Pulmonary artery endothelial cell (primary cell): ENCODE measurements at regions not wholly inside any gene's neighbourhood (a gene's known extent, or its start where the extent isn't known, plus 50 kb on each side); places are given as distances from the start of the nearest gene placed in this dataset.
"Not testable (repeated sequence)": the region's sequence is repeated elsewhere in the genome, so short reads cannot be mapped to it uniquely, and the experiment has no call there.

Experiments
- DNase-seq: peaks from one replicate; pipeline ENCODE4 v3.0.0-alpha.2; 2011; ENCODE audit warnings: low read depth, low spot score

DNA sequence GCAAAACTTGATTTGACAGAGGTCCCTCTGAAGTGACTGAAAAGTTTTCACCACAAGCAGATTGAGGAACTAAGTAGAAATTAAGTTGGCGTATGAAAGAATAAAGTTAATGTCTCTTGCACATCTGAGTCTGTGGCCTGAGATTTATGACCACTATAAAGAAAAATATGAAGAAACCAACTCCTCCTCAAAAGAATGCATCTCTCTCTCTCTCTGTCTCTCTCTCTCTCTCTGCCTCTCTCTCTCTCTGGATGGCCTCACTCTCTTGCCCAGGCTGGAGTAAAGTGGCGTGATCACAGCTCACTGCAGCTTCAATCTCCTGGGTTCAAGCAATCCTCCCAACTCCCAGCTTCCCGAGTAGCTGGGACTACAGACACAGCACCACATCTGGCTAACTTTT, 55.2 kb downstream of the RPL22L1 start:
- no peak for DNase-seq

- DNase-seq = no peak
Measured at GRCh38 chr3:170813266-170813665, 56.7 kb downstream of the RPL22L1 start.

DNA sequence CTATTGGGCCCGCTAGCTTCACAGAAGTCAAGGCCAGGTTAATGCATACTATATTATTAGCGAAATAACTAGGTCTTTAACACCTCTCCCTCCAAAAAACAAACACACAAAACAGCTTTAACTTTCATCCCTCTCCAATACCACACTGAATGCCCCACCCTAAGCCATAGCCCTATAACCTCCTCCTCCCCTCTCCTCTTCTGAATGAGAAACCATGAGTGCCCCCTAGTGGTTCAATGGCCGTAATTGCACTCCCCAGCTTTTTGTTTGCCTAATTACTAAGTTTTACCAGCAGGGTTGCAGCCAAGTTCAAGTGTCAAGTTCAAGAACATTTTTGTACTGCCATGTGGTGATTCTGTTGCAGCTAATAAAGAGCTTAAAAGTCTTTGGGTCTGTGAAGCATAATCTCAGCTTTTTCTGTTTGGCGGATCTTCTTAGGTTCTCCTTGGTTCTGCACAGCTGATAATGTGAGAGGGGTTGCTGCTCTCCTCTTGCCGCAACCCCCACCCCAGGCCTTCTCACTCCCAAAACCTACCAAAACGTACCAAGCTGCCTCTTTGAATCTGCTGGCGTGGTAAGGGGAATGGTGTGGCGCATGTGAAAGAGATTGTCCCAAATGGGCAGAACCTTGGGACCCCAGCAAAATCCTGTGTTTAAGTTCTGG, 57.9 kb downstream of the RPL22L1 start:
- peak; percentile 55 for DNase-seq

GRCh38 chr3:170811515-170811914, 58.5 kb downstream of the RPL22L1 start:
- no peak for DNase-seq

DNA sequence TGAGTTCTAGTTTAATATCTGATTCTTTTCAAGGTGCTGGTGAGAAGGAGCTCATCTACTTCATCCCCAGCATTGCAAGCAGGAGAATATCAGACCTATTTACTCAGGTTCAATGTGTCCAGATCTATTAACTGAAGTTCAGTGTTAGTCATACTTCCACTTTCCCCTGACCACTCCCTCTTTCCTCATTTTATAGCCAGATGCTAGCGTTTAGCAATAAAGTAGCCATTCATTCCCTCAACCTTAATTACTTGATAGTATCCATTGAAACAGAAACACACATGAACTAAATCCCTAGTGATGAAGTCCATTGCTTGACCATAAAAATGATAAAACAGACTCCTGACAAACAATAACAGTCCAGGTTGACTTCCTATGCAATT, 60.0 kb downstream of the RPL22L1 start:
- no peak for DNase-seq

GRCh38 chr3:170809007-170809974, 60.7 kb downstream of the RPL22L1 start:
- DNase-seq = peak; percentile 58

- DNase-seq = no peak
Measured at GRCh38 chr3:170808041-170808440, 62.0 kb downstream of the RPL22L1 start.

DNA sequence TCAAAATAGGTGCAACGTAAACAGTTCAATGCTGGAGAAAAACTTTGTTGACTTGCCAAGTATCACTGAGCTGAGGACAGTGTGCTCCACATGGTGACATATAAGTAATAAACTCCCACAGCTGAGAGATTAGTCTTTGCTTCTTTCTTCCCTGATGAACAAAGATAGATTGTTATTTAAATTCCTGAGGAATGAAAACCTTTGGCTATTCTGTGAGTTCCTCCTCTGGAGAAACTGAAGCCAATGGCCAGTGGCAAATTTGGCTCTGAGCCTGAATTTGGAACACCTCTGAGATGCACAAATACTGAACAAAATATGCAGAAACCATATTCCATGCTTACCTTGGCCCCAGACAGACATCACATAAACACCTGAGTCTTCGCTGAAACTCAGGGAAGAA, 63.3 kb downstream of the RPL22L1 start:
- no peak for DNase-seq

DNA sequence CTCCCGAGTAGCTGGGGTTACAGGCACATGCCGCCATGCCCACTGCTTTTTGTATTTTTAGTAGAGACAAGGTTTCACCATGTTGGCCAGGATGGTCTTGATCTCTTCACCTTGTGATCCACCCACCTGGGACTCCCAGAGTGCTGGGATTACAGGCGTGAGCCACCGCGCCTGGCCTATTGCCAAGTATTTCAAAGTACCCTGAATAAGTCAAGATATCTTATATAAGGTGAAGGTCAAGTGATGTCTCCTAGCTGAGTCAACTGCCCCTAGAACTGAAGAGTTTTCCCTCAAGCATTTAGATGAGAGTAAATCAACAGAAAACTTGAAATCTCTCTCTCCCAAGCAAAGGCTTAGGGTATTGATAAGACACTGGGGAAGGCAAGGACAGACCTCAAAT, 63.9 kb downstream of the RPL22L1 start:
- no peak for DNase-seq

DNA sequence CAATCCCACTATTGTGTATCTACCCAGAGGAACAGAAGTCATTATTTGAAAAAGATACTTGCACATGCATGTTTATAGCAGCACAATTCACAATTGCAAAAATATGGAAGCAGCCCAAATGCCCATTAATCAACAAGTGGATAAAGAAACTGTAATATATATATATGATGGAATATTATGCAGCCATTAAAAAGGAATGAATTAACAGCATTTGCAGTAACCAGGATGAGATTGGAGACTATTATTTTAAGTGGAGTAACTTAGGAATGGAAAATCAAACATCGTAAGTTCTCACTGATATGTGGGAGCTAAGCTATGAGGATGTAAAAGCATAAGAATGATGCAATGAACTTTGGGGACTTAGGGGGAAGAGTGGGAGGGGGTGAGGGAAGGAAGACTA, 64.7 kb downstream of the RPL22L1 start:
- DNase-seq = not testable (repeated sequence)

GRCh38 chr3:170804634-170805033, 65.4 kb downstream of the RPL22L1 start:
- DNase-seq = not testable (repeated sequence)

DNA sequence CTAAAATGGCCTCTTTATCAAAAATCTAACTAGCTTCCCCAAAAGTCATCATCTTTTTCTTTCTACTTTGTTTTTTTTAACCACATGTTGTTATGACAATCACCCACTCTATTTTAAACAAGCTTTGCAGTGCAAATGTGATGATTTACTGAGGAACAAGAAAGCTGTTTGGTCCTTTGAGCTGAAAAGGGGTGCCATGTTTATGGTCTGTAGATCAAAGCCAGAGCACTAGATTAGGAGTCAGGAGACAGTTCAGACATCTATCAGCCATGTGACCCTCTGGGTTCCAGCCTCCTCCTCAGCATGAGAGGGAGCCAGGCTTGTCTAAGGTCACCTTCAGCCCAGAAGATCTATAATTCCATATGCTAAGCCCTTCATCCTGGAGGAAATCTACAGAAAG, 65.9 kb downstream of the RPL22L1 start:
- DNase-seq = no peak

GRCh38 chr3:170802164-170803151, 67.5 kb downstream of the RPL22L1 start:
- peak; percentile 80 for DNase-seq

DNA sequence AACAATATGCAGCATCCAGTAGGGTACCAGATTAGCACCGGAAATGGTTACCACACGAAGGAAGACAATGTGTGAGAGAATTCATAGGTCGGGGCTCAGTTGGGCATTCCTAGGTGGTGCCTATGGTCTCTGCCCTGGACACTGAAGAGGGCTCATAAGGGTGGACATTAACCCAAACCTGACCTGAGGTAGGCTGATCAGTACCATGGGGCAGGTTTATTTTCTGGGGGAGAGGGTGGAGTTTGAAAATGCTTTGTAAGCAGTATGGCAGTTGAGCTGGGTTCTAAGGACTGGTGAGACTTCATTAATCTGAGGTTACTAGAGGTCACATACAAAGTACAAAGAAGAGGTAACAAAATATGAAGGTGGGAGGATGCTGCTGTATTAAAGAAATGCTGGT, 68.4 kb downstream of the RPL22L1 start:
- no peak for DNase-seq

DNA sequence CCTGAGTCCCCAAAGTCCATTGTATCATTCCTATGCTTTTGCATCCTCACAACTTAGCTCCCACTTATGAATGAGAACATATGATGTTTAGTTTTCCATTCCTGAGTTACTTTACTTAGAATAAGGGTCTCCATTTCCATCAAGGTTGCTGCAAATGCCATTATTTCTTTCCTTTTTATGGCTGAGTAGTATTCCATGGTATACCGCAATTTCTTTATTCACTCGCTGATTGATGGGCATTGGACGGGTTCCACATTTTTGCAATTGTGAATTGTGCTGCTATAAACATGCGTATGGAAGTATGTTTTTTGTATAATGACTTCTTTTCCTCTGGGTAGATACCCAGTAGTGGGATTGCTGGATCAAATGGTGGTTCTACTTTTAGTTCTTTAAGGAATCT, 69.7 kb downstream of the RPL22L1 start:
- not testable (repeated sequence) for DNase-seq

- DNase-seq = no peak
Measured at GRCh38 chr3:170799009-170799408, 71.0 kb downstream of the RPL22L1 start.

- no peak for DNase-seq
Measured at GRCh38 chr3:170797685-170798084, 72.3 kb downstream of the RPL22L1 start.

- DNase-seq = no peak
Measured at GRCh38 chr3:170792471-170792870, 77.5 kb downstream of the RPL22L1 start.

GRCh38 chr3:170790647-170791046, 79.3 kb downstream of the RPL22L1 start:
- DNase-seq = no peak

DNA sequence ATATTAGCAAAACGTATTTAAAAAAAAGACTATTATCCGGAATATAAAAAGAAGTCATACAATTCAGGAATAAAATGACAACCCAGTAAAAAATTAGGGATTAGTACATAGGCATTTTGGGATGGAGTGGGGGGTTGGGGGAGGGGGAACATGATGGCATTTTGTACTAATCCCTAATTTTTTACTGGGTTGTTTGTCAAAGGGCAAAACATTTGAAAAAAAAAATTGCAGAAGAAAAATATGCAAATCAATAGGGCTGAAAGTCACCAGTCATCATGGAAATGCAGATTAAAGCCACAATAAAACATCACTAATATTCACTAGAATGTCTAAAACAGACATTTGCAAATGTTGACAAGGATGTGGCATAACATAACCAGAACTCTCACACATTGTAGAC, 82.5 kb downstream of the RPL22L1 start:
- DNase-seq = no peak

GRCh38 chr3:170785454-170785853, 84.5 kb downstream of the RPL22L1 start:
- DNase-seq = no peak

DNA sequence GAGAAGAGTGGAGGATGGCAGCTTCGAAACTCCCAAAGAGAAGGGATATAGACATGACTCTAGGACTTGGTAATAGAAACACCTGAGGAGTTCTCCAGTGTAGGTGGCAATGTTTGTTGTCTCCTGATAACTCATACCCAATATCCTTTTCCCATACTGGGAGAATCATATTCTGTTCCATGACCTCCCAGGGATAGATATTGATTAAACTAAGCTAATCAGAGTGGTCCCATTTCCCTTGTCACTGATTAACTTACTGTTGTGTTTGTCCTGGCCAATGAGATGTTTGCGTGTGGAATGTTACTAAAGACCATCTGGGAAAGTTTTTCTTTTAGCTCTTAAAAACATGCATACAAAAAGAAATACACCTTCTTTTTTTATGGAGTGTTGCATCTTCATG, 85.6 kb downstream of the RPL22L1 start:
- DNase-seq = no peak
